Stimulated activated CD4-positive, alpha-beta T cell treated with anti-CD3 and anti-CD28 coated beads, Interleukin-15, amount 100 ng/mL, for 48 hours (primary cell): ENCODE measurements at regions not wholly inside any gene's neighbourhood (a gene's known extent, or its start where the extent isn't known, plus 50 kb on each side); places are given as distances from the start of the nearest gene placed in this dataset.

Experiments
- DNase-seq, 2 donors: peaks; one replicate each; pipeline ENCODE4 v3.0.0-alpha.2; 2020; ENCODE audit warnings: low read depth in 2 of 2

DNA sequence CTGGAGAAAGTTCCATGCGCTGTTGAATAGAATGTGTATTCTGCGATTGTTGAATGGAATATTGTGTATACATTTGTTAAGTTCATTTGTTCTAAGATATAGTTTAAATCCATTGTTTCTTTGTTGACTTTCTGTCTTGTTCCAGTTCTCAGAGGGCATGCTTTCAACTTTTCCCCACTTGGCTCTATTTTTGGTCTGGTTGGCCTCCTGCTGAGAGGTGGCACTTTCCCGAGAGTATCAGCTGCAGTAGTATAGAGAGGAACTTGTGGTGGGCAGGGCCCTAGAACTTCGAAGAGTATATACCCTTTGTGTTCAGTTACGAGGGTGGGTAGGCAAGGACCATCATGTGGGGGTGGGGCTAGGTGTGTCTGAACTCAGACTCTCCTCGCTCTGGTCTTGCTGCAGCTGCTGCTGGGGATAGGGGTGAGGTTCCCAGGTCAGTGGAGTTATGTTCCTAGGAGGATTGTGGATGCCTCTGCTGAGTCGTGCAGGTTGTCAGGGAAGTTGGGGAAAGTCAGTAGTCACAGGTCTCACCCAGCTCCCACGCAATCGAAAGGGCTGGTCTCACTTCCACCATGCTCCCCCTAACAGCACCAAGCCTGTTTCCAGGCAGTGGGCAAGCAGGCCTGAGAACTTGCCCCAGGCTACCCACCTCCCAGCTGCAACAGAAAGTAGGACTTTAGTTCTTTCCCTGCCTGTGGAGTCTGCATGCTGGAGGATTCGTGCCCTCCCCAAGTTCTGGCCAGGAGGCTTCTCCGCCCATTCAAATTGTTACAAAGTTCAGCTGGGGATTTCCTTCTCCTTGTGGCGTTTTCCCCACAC is 118.9 kb upstream of the SSTR4 start:
- DNase-seq, result no peak

DNA sequence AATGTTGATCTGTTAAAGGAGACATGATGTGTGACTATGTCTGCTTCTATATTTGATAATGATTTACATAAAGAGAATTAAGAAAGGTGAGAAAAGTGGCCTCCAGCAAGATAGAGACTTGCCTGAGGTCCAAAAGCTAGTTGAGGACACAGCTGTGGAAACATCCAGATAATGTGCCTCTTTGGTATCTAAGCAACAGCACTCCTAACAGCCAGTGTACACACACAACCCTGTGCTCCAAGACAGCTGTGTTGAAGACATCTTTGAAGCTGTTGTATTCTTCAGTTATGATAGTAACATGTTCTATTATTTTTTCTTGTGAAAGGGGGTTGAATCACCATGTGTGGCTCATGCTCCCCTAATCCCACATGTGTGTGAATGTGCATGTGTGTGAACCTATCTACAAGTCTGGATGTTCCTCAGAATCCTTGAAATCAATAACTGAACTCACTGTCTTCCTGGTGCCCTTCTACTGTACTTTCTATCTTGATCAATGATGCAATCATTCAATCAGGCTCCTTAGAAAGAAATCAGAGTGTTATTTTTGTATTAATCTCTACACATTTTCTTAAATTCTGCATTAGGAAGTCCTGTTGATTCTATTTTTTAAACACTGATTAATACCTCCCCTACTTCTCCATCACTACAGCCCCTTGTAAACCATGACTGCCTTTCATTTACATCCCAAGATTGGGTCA is 116.7 kb upstream of the SSTR4 start:
- DNase-seq, result no peak

GRCh38 chr20:22920898-22921297 is 114.2 kb upstream of the SSTR4 start:
- DNase-seq, result no peak

DNA sequence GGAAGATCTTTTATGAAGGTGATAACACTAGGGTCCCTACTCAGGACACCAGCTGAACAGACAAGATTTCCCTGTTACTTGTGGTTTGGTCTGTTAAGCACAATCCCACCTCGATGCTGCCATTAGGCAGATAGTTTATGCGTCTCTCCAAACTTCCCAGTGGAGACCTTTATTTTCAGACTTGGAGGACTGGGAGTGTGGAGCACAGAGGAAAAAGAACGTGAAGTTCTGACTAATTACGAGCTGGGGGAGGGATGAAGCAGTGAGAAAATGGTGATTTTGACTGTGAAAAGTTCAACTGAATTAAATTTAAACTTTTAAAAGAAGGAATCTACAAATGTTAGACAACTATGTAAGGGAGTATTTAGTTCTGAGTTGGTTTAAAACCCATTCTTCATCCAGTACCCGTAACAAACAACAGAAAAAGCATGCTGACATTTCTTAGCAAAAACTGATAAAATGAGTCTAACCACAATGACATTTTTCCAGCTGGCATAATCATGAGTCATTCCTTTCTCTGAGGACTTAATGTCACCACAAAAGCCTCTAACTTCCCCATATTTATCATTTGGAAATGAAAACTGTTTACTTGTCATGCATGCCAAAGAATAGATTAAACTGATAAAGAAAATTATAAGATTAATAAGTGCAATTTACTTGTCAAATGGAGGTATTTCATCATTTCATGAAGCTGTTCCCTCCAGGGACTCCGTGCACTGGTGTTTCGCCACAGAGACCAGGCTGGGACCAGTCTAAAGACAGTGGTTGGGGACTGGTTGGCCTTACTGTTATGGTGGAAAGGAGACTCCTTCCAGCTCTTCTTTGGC is 113.3 kb upstream of the SSTR4 start:
- no peak for DNase-seq

- no peak for DNase-seq
Observed at GRCh38 chr20:22922987-22923386, 112.1 kb upstream of the SSTR4 start.

- no peak for DNase-seq
Observed at GRCh38 chr20:22924046-22924737, 110.9 kb upstream of the SSTR4 start.

- DNase-seq, result no peak
Observed at GRCh38 chr20:22924949-22925612, 110.0 kb upstream of the SSTR4 start.

GRCh38 chr20:22925613-22925983 is 109.5 kb upstream of the SSTR4 start:
- DNase-seq, result no peak

- no peak for DNase-seq
Observed at GRCh38 chr20:22927537-22927936, 107.6 kb upstream of the SSTR4 start.

DNA sequence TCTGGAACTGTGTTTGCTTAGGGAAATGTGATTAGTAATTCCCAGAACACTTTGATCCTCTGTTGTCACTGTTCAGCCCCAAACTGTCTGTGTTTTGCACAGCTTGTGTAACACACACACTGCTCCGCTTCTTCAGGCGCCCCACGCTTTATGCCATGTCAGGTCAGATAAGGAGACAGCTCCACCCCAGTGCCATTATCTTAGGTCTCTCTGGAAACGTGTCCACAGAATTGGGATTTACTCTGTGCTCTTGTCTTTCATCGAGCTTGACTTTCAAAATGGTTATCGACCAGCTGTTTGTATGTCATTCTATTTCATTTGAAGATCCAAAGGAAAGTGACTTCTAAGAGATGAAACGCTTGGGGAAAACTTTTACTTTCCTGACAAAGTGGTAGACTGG is 106.4 kb upstream of the SSTR4 start:
- DNase-seq, result no peak

- no peak for DNase-seq
Observed at GRCh38 chr20:22929661-22930060, 105.5 kb upstream of the SSTR4 start.

DNA sequence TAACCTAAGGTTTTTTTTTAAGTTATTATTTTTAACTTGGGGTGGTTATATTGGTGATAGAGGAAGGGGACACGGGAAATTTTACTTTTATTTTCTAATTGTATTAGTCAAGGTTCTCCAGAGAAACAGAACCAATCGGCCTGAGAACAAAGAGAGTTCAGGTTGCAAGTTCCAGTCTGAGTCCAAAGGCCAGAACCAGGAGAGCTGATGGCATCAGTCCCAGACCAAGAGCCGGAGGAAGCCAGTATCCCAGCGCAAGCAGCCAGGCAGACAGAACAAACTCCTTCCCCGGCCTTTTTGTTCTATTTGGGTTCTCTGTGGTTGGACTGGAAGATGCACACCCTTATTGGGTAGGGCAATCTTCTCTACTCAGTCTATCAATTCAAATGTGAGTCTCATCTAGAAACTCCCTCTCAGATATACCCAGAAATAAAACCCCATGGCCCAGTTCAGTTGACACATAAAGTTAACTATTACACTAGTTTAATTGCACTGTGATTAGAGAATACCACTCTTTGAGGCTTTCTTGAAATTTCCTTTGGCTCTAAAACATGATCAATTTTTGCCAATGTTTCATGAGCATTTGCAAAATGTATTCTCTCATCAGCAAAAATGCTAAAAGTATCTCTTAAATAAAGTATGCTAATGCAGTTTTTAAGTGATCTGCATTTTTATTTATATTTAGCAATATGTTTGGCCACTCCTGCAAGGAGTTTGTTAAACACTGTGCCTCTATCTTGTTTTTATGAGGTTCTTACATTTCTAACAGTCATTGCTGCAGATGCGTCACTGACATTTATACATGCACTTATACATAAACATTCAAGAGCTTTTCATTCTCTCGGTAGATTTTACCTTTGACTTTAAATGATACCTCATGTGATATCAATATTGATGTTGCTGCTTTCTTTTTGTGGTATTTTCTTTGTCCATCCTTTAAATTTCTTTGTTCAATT is 103.2 kb upstream of the SSTR4 start:
- DNase-seq, result no peak

- DNase-seq, result no peak
Observed at GRCh38 chr20:22939181-22939580, 95.9 kb upstream of the SSTR4 start.

DNA sequence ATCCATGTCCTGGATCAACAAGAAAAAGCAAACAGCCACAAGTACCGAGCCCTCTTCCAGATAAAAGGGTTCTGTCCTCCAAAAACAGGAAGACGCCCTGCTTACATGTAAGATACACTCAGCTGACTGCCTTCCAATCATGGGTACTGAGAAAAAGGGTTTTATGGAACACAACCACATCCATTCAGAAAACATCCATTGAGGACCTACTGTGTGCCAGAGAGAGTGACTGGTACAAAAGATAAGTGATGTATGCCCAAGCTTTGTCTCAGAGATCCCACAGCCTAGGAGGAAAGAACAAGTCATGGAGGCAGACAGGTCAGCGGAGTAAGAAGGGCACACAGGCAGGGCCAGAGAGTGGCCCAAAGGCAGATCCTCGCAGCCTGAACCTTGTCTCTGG is 94.8 kb upstream of the SSTR4 start:
- no peak for DNase-seq

DNA sequence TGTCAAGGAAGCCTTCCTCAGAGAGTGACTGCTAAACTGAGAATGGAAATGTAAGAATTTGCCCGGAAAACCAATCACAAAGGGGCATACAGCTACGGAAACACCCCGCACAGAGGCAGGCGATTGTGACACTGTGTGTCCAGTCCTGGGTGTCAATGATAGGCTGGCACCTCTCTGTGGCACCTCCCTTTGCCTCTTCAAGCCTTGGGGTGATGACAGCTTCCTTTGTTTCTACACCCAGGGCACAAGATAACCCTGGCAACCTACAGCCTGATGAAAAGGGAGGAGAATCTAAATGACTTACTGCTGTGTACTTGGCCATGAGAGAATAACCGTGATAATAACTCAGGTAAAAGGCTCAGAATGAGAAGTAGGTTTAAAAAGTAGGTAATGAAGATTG is 93.6 kb upstream of the SSTR4 start:
- no peak for DNase-seq

DNA sequence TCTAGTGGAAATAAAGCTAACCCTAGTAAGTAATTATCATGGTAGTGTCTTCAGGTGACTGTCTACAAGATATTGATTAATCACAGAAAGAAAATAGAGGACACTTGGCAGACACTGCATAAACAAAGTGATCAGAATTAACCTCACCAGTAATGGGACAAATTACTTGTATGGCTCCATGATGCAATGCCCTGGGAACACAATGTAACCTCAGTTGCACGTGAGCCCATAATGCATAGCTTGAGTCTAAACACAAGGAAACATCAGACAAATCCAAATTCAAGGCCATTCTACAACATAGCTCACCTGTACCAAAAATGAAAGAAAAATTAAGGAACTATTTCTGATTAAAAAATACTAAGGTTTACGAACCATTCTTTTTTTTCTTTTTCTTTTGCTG is 92.4 kb upstream of the SSTR4 start:
- no peak for DNase-seq

GRCh38 chr20:22944062-22944461 is 91.0 kb upstream of the SSTR4 start:
- no peak for DNase-seq

DNA sequence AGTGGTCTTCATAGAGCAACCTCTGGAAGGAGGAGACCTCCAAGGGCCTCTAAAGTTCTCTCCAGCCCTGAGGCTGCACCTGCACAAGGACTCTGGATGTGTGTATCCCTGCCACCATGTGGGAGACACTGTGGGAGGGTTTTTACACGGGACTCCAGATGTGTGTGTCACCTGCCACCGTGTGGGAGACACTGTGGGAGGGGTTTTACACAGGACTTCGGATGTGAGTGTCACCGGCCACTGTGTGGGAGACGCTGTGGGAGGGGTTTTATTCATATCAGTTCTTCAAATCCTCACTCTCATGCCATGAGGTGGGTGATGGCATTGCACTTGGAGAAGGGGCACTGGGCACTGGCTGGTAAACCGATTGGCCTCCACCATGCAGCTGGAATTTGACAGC is 90.2 kb upstream of the SSTR4 start:
- no peak for DNase-seq

- no peak for DNase-seq
Observed at GRCh38 chr20:22946596-22946995, 88.5 kb upstream of the SSTR4 start.
